ENCODE measurements at regions not wholly inside any gene's neighbourhood (a gene's known extent, or its start where the extent isn't known, plus 50 kb on each side); places are given as distances from the start of the nearest gene placed in this dataset.
"Not testable (repeated sequence)": the region's sequence is repeated elsewhere in the genome, so short reads cannot be mapped to it uniquely, and the experiment has no call there.

GRCh38 chr1:234779600-234779999 lies 169.6 kb upstream of the IRF2BP2 start:
- DNase-seq (ENCODE audit: low spot score); H3K9me3 Mint-ChIP-seq; H3K4me3 Mint-ChIP-seq; H3K36me3 Mint-ChIP-seq (ENCODE audit: low read depth); H3K4me1 Mint-ChIP-seq (ENCODE audit: low read depth); H3K27ac Mint-ChIP-seq; intact Hi-C loops (cut with micrococcal nuclease); H3K27me3 Mint-ChIP-seq (ENCODE audit: insufficient read depth): not testable (repeated sequence)

DNA sequence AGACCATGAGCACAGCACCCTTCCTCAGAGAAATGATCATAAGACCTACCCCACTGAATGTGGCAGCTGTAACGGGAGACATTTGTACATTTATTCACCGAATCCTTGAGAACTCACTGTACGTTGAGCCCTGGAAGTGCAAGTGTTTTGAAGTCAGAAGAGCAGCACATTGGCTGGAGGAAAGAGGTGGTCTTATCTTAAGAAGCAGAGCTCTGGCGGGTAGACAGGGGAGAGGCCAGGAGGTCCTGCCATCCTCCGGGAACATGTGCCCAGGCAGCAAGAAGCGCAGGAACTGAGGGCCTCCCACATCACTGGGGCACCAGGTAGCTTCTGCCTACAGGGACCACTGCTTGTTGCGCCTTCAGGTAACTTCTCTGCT lies 169.2 kb upstream of the IRF2BP2 start:
- DNase-seq (ENCODE audit: low spot score), result no peak
- no peaks in the 10 kb centered on the region for H3K9me3 Mint-ChIP-seq
- H3K4me3 Mint-ChIP-seq, result no peak overlapping the region
- no peaks in the 10 kb centered on the region for H3K27me3 Mint-ChIP-seq (ENCODE audit: insufficient read depth)
- H3K27ac Mint-ChIP-seq, result no peak overlapping the region
- intact Hi-C loops (cut with micrococcal nuclease), result no loop called here
- peaks cover 6% of the 10 kb centered on the region for H3K36me3 Mint-ChIP-seq (ENCODE audit: low read depth)
- H3K4me1 Mint-ChIP-seq (ENCODE audit: low read depth), result no peaks in the 10 kb centered on the region

DNA sequence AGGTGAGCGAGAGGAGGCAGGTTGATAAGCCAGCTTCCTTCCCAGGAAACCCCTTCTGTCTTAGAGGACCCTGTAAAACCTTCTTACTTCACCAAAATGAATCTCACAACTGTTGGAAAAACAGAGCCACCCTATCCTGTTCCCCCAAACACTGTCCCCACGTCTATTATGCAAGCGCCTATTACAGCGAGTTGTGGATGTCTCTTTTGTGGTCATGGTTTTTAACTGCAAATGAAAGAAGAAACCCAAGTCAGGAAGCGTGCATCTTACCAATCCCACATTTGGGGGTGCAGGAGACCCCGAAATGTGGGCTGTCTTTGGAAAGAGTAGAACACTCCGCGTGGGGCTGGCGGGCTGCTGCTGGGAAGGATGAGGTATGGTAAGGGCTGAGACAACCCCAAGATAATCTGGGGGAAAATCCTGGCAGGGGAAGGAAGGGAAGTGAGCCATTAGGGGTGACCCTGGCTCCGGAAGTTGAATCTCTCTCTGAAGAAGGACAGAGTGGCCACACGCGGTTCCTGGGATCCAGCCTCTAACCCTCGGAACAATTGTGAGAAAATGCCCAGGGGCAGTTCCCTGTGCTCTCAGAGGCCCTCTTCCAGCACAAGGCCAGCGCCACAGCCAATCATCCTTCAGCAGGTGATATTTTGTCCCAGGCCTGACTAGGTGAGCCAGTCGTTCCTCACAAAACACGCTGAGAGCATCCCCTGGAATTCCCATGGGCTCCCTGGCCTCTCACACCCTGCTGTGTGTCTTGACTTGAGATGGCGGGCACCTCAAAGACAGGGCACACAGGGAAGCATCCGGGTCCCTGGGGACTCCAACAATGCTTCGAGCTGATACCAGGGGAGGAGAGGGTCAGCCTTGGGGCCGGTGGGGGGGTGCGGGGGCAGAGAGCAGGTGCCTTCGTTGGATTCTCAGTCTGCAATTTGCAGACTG lies 168.5 kb upstream of the IRF2BP2 start:
- intact Hi-C loops (cut with micrococcal nuclease), result no loop called here
- peaks cover 10% of the 10 kb centered on the region for H3K36me3 Mint-ChIP-seq (ENCODE audit: low read depth)
- H3K27me3 Mint-ChIP-seq (ENCODE audit: insufficient read depth), result no peaks in the 10 kb centered on the region
- H3K4me3 Mint-ChIP-seq, result no peak overlapping the region
- H3K9me3 Mint-ChIP-seq, result no peaks in the 10 kb centered on the region
- no peaks in the 10 kb centered on the region for H3K4me1 Mint-ChIP-seq (ENCODE audit: low read depth)
- DNase-seq (ENCODE audit: low spot score), result no peak
- H3K27ac Mint-ChIP-seq, result no peak overlapping the region

GRCh38 chr1:234777856-234778220 lies 167.9 kb upstream of the IRF2BP2 start:
- H3K4me1 Mint-ChIP-seq (ENCODE audit: low read depth), result peaks cover 3% of the 10 kb centered on the region
- intact Hi-C loops (cut with micrococcal nuclease), result no loop called here
- no peak for DNase-seq (ENCODE audit: low spot score)
- H3K9me3 Mint-ChIP-seq, result peaks cover 2% of the 10 kb centered on the region
- no peak overlapping the region for H3K27ac Mint-ChIP-seq
- peaks cover 11% of the 10 kb centered on the region for H3K36me3 Mint-ChIP-seq (ENCODE audit: low read depth)
- no peak overlapping the region for H3K4me3 Mint-ChIP-seq
- no peaks in the 10 kb centered on the region for H3K27me3 Mint-ChIP-seq (ENCODE audit: insufficient read depth)

- Mint-ChIP-seq H3K4me3 (no peak overlapping the region), H3K27me3 (ENCODE audit: insufficient read depth) (no peaks in the 10 kb centered on the region), H3K27ac (no peak overlapping the region), H3K4me1 (ENCODE audit: low read depth) (peaks cover 10% of the 10 kb centered on the region), H3K9me3 (peaks cover 4% of the 10 kb centered on the region), H3K36me3 (ENCODE audit: low read depth) (peaks cover 12% of the 10 kb centered on the region)
- intact Hi-C loops (cut with micrococcal nuclease), result no loop called here
- no peak for DNase-seq (ENCODE audit: low spot score)
Measured at GRCh38 chr1:234776876-234777855, 167.2 kb upstream of the IRF2BP2 start.

- peaks cover 4% of the 10 kb centered on the region for H3K9me3 Mint-ChIP-seq
- DNase-seq (ENCODE audit: low spot score), result no peak
- H3K27me3 Mint-ChIP-seq (ENCODE audit: insufficient read depth), result no peaks in the 10 kb centered on the region
- intact Hi-C loops (cut with micrococcal nuclease), result no loop called here
- H3K4me1 Mint-ChIP-seq (ENCODE audit: low read depth), result peaks cover 18% of the 10 kb centered on the region
- no peak overlapping the region for H3K27ac Mint-ChIP-seq
- H3K36me3 Mint-ChIP-seq (ENCODE audit: low read depth), result peaks cover 16% of the 10 kb centered on the region
- H3K4me3 Mint-ChIP-seq, result no peak overlapping the region
Measured at GRCh38 chr1:234776256-234776875, 166.4 kb upstream of the IRF2BP2 start.

GRCh38 chr1:234775477-234776246 lies 165.7 kb upstream of the IRF2BP2 start:
- no peak for DNase-seq (ENCODE audit: low spot score)
- Mint-ChIP-seq H3K27me3 (ENCODE audit: insufficient read depth) (no peaks in the 10 kb centered on the region), H3K4me1 (ENCODE audit: low read depth) (peaks cover 25% of the 10 kb centered on the region), H3K4me3 (no peak overlapping the region), H3K9me3 (peaks cover 4% of the 10 kb centered on the region), H3K27ac (peak overlapping the region; percentile 54), H3K36me3 (ENCODE audit: low read depth) (peaks cover 16% of the 10 kb centered on the region)
- intact Hi-C loops (cut with micrococcal nuclease), result no loop called here

DNA sequence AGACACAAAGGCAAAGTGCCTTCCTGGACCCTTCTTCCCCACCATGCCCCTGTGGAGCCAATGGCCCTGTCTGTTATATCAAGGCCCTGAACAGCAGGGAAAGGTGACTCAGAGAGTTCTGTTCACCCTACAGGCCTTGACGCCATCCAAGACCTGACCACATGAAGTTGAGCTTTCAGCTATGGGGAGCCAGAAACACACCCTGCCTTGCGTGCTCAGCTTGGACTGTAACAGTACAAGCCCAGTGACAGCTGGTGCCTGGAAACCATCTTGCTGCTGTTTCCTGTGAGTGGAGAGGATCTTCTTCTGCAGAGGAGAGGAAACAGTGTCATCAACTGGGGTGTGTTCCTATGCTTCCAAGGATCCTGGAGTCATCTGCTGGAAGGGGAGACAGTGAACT lies 165.0 kb upstream of the IRF2BP2 start:
- intact Hi-C loops (cut with micrococcal nuclease), result no loop called here
- H3K27ac Mint-ChIP-seq, result peak overlapping the region; percentile 54
- peaks cover 32% of the 10 kb centered on the region for H3K4me1 Mint-ChIP-seq (ENCODE audit: low read depth)
- H3K9me3 Mint-ChIP-seq, result peaks cover 4% of the 10 kb centered on the region
- DNase-seq (ENCODE audit: low spot score), result no peak
- H3K27me3 Mint-ChIP-seq (ENCODE audit: insufficient read depth), result no peaks in the 10 kb centered on the region
- peaks cover 16% of the 10 kb centered on the region for H3K36me3 Mint-ChIP-seq (ENCODE audit: low read depth)
- peak overlapping the region; percentile 45 for H3K4me3 Mint-ChIP-seq

GRCh38 chr1:234773936-234774677 lies 164.1 kb upstream of the IRF2BP2 start:
- no peaks in the 10 kb centered on the region for H3K27me3 Mint-ChIP-seq (ENCODE audit: insufficient read depth)
- H3K4me1 Mint-ChIP-seq (ENCODE audit: low read depth), result peaks cover 41% of the 10 kb centered on the region
- H3K36me3 Mint-ChIP-seq (ENCODE audit: low read depth), result peaks cover 16% of the 10 kb centered on the region
- peak overlapping the region; percentile 44 for H3K27ac Mint-ChIP-seq
- no peak overlapping the region for H3K4me3 Mint-ChIP-seq
- intact Hi-C loops (cut with micrococcal nuclease), result loop anchor here (2.0 kb wide), 1 partner anchor 301 kb away; no protein-coding TSS in a partner anchor
- H3K9me3 Mint-ChIP-seq, result peaks cover 4% of the 10 kb centered on the region
- DNase-seq (ENCODE audit: low spot score), result no peak

GRCh38 chr1:234772345-234773147 lies 162.6 kb upstream of the IRF2BP2 start:
- no peaks in the 10 kb centered on the region for H3K27me3 Mint-ChIP-seq (ENCODE audit: insufficient read depth)
- peaks cover 4% of the 10 kb centered on the region for H3K9me3 Mint-ChIP-seq
- intact Hi-C loops (cut with micrococcal nuclease), result loop anchor here (1.0 to 2.0 kb wide), 12 partner anchors 13 to 311 kb away; no protein-coding TSS in a partner anchor
- peak; percentile 83 for DNase-seq (ENCODE audit: low spot score)
- H3K27ac Mint-ChIP-seq, result peak overlapping the region; percentile 100
- H3K4me3 Mint-ChIP-seq, result peak overlapping the region; percentile 80
- H3K36me3 Mint-ChIP-seq (ENCODE audit: low read depth), result peaks cover 16% of the 10 kb centered on the region
- H3K4me1 Mint-ChIP-seq (ENCODE audit: low read depth), result peaks cover 56% of the 10 kb centered on the region
